ENCODE measurements at regions not wholly inside any gene's neighbourhood (a gene's known extent, or its start where the extent isn't known, plus 50 kb on each side); places are given as distances from the start of the nearest gene placed in this dataset.

GRCh38 chr3:3666664-3667063 lies 132.6 kb upstream of the LRRN1 start:
- H3K4me1 Mint-ChIP-seq = peaks cover 19% of the 10 kb centered on the region
- peaks cover 14% of the 10 kb centered on the region for H3K9me3 Mint-ChIP-seq
- no peaks in the 10 kb centered on the region for H3K27me3 Mint-ChIP-seq (ENCODE audit: low read depth)
- H3K4me3 Mint-ChIP-seq = no peak overlapping the region
- peak overlapping the region; percentile 68 for H3K27ac Mint-ChIP-seq
- TF ChIP-seq CTCF (IDR thresholded peaks at IDR 0.05; ENCODE audit: unreplicated experiment) = no peak
- peaks cover 2% of the 10 kb centered on the region for H3K36me3 Mint-ChIP-seq
- DNase-seq (ENCODE audit: low spot score in 2 of 2, unreplicated experiment in 2 of 2) = no peak

DNA sequence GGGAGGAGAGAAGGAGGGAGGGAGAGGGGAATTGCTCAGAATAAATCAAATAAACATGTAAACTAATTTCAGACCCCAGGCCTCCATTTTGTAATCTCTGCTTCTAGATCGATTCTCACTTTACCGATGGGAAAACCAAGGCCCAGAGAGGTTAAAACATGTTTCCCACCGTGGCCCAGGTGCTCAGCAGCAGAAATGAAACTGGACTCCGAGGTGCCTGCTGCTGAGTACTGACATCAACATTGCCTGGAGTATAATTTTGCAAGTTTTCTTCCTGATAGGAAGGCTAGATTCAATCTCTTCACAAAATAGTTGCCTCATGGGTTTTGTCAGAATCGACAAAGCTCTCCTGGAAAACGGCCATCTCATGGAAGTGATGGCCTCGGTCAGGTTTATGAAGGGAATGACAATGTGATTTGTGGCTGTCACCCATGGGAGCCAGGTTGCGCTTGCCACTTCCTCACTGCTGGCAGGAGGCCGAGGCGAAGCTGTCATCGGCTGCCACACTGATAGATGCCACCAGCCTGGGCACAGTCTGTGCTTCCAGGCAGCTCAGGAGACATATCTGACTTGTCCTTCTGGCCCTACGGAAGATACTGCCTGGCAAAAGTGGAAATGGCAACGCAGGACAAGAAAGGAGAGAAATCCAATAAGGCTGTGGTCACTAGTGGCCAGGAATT lies 133.1 kb upstream of the LRRN1 start:
- H3K36me3 Mint-ChIP-seq = peaks cover 2% of the 10 kb centered on the region
- H3K9me3 Mint-ChIP-seq = peaks cover 14% of the 10 kb centered on the region
- peak overlapping the region; percentile 68 for H3K27ac Mint-ChIP-seq
- H3K4me3 Mint-ChIP-seq = no peak overlapping the region
- DNase-seq (ENCODE audit: low spot score in 2 of 2, unreplicated experiment in 2 of 2) = no peak
- H3K27me3 Mint-ChIP-seq (ENCODE audit: low read depth) = no peaks in the 10 kb centered on the region
- no peak for TF ChIP-seq CTCF (IDR thresholded peaks at IDR 0.05; ENCODE audit: unreplicated experiment)
- peaks cover 19% of the 10 kb centered on the region for H3K4me1 Mint-ChIP-seq

- H3K27ac Mint-ChIP-seq = no peak overlapping the region
- H3K9me3 Mint-ChIP-seq = peaks cover 11% of the 10 kb centered on the region
- no peak overlapping the region for H3K4me3 Mint-ChIP-seq
- no peak for TF ChIP-seq CTCF (IDR thresholded peaks at IDR 0.05; ENCODE audit: unreplicated experiment)
- no peak for DNase-seq (ENCODE audit: low spot score in 2 of 2, unreplicated experiment in 2 of 2)
- H3K36me3 Mint-ChIP-seq = peaks cover 2% of the 10 kb centered on the region
- peaks cover 19% of the 10 kb centered on the region for H3K4me1 Mint-ChIP-seq
- no peaks in the 10 kb centered on the region for H3K27me3 Mint-ChIP-seq (ENCODE audit: low read depth)
These were observed 133.7 kb upstream of the LRRN1 start for GRCh38 chr3:3665546-3665945.

DNA sequence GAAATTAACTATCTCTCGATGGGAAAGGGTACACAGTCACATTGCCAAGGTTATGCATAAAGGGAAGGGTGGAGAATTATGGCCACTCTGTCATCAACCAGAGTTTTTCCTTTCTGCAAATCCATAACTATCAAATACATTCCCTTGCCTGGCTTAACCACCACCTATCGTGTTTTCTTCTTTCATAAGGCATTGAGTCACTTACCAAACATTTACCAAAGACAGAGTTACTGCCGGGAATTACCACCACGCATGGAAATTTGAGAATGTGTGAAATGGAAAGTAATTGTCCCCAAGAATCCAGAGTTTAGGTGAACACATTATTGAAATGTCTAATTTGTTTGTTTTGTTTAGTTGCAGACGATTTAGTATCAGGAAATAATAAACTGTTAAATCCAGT lies 134.3 kb upstream of the LRRN1 start:
- H3K27me3 Mint-ChIP-seq (ENCODE audit: low read depth) = no peaks in the 10 kb centered on the region

GRCh38 chr3:3662610-3663009 lies 136.6 kb upstream of the LRRN1 start:
- H3K27ac Mint-ChIP-seq = no peak overlapping the region
- no peak overlapping the region for H3K4me3 Mint-ChIP-seq
- TF ChIP-seq CTCF (IDR thresholded peaks at IDR 0.05; ENCODE audit: unreplicated experiment) = no peak
- no peaks in the 10 kb centered on the region for H3K27me3 Mint-ChIP-seq (ENCODE audit: low read depth)
- H3K36me3 Mint-ChIP-seq = peaks cover 6% of the 10 kb centered on the region
- H3K9me3 Mint-ChIP-seq = peaks cover 19% of the 10 kb centered on the region
- no peak for DNase-seq (ENCODE audit: low spot score in 2 of 2, unreplicated experiment in 2 of 2)
- peaks cover 19% of the 10 kb centered on the region for H3K4me1 Mint-ChIP-seq

More for the DNA sequence above, 134.3 kb upstream of the LRRN1 start:
- Mint-ChIP-seq H3K9me3 (peaks cover 12% of the 10 kb centered on the region), H3K4me3 (no peak overlapping the region), H3K27ac (no peak overlapping the region), H3K4me1 (peaks cover 19% of the 10 kb centered on the region), H3K36me3 (peaks cover 2% of the 10 kb centered on the region)
- no peak for TF ChIP-seq CTCF (IDR thresholded peaks at IDR 0.05; ENCODE audit: unreplicated experiment)
- DNase-seq (ENCODE audit: low spot score in 2 of 2, unreplicated experiment in 2 of 2) = no peak

All from mesothelial cell of epicardium (in vitro differentiated cells).